ENCODE measurements at regions not wholly inside any gene's neighbourhood (a gene's known extent, or its start where the extent isn't known, plus 50 kb on each side); places are given as distances from the start of the nearest gene placed in this dataset.
"Not testable (repeated sequence)": the region's sequence is repeated elsewhere in the genome, so short reads cannot be mapped to it uniquely, and the experiment has no call there.

DNA sequence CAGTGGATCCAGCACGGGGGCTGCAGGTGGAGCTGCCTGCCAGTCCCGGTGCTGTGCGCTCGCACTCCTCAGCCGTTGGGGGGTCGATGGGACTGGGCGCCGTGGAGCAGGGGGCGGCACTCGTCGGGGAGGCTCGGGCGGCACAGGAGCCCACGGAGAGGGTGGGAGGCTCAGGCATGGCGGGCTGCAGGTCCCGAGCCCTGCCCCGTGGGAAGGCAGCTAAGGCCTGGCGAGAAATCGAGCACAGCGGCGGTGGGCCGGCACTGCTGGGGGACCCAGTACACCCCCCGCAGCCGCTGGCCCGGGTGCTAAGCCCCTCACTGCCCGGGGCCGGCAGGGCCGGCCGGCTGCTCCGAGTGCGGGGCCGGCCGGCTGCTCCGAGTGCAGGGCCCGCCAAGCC is 52.3 kb upstream of the MARK1 start:
- not testable (repeated sequence) for DNase-seq

DNA sequence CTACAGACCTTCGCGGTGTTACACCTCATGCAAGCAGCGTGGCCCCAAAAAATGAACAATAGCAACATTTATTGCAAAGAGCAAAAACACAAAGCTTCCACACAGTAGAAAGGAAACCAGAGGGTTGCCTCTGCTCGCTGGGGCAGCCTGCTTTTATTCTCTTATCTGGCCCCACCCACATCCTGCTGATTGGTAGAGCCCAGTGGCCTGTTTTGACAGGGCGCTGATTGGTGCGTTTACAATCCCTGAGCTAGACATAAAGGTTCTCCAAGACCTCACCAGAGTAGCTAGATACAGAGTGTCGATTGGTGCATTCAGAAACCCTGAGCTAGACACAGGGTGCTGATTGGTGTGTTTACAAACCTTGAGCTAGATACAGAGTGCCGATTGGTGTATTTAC is 52.8 kb upstream of the MARK1 start:
- DNase-seq: not testable (repeated sequence)

DNA sequence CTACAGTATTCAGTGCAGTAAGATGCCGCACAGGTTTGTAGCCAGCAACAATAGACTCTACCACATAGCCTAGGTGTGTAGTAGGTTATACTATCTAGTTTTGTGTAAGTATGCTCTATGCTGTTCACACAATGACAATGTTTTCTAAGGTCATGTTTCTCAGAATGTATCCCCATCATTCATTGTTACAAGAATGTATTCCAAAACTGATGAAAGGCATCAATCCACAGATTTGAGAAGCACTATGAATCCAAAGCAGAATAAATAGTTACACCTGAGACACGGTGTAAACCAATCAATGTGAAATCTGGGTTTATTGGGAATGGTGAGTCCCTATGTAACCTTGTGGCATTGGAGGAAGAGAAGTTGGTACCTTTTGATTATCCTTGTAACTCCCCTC is 54.5 kb upstream of the MARK1 start:
- no peak for DNase-seq

DNA sequence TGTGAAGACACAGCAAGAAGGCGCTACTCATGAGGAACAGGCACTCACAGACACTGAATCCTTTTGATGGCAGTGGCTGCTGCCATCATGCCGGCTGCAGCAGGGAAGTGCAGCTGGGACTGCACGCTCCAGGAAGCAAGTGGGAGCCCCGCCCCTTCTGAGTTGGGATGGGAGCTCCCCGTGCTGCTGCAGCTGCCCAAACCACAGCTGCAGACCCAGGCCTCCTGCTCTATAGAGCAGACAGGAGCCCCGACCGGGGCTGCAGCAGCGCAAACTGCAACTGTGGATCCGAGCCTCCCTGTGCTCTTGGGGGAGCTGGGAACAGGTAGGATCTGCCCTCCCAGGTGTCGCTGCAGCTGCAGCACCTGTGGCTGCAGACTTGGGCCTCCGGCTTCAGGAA is 65.2 kb upstream of the MARK1 start:
- DNase-seq: no peak

DNA sequence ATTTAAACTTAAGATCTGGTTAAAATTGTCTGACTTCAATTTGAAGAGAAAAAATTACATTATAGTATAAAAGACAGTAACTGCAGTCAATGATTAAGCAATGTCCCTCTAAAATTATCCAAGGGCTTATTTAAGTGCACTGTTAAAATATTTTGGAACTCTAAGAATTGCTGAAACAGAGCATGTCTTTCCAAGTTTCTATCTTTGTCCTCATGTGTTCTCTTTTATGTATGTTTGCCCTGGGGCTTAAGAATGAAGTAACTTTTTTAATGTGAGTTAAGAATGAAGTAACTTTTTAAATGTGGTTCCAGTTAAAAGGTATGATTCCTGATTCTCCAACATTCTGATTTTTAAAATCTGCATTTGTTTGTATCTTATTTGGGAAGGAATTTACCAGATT is 69.0 kb upstream of the MARK1 start:
- DNase-seq: no peak

DNA sequence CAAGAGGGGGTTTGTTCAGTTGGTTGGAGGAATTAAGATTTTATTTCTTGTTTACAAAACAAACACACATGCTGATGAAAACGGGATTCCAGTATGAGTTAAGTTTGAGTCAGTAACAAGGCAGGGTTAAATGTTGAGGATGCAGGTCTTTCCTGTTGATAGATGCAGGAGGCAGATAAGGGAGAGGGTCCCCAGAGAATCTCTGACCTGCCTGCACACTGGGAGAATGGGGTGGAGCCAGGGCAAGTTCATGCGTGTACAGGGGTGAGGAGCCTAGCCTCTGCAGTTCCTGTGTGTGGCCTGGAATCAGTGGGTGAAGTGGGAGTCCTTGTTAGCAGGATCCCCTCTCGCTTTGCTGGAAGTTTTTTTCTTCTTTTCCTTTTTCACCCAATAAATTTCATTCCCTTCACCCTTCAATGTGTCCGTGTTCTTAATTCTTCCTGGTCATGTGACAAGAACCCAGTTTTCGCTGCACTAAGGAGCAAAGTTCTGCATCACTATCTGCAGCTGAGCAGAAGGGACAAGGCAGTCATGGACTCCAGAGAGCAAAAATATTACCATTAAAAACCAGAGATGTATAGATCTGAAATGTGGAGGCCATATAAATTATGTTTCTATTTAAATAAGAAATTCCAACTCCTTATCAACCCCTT is 69.9 kb upstream of the MARK1 start:
- DNase-seq: no peak

DNA sequence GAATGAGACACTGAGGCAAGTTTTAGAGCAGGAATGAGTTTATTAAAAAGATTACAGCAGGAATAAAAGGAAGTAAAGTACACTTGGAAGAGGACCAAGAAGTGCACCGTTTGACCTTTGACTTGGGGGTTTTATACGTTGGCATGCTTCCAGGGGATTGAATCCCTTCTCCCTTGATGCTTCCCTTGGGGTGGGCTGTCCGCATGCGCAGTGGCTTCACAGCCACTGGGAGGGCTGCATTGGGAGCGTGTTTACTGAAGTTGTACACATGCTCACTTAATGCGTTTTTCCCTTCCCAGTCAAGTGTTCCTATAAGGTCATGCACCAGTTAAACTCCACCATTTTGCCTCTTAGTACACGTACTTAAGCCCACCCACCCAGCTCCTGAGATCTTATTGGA is 72.4 kb upstream of the MARK1 start:
- no peak for DNase-seq

DNA sequence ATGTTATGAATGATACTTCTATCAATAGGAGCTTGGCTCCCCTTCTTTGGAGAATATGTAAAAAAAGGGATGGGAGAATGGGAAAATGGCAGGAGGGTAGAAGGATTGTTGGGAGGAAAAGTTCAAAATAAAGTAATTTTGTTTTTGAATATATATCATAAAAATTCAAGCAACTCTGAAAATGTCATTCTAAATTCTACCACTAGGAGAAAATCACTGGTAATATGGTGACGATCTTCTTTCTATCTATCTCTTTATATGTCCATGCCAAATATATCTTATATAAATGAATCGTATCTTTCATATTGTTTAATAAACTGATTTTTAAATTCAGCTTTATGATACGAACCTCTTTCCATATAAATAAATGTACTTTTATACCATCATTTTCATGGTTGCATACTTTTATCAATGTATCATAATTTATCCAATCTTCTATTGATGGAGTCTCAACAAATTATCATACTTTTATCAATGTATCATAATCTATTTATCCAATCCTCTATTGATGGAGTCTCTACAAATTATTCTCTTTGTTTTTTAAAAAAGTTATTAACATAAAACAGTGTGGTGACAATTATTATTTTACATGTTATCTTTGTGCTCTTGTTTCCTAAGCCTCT is 73.7 kb upstream of the MARK1 start:
- no peak for DNase-seq

DNA sequence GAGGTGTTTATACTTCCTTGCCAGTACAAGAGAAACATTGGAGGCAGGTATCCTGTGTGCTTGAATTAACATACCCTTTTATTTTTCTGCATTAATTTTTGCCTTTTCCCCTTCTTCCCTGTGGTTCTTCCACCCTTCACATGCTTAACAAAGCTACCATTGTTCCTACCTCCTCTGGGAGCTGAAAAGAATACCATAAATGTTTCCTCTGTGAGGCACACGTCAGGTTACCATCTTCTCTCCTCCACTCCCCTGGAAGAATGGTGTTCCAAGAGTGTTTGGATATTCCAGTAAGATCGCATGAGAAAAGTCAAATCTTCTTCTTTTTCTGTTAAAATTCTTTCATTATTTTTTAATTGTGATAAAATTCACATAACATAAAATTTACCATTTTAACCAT is 74.6 kb upstream of the MARK1 start:
- DNase-seq: no peak

DNA sequence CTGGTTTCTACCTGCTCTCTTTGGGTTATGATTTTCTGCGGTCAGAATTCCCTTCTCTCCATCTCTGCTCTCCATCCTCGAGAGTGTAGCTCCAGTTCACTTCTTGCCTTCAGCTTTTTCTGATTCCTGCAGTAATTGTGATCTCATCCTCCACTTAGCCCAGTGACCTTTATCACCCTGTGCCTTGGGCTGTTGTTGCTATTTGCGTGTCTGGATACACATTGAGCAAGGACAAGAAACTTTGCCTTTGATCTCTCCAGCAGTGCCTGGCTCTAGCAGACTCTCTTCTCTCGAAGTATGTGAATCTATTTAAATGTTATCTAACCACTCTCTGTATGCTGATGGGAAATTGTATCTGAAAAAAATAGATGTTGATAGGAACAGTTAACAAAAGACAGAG is 76.4 kb upstream of the MARK1 start:
- no peak for DNase-seq

DNA sequence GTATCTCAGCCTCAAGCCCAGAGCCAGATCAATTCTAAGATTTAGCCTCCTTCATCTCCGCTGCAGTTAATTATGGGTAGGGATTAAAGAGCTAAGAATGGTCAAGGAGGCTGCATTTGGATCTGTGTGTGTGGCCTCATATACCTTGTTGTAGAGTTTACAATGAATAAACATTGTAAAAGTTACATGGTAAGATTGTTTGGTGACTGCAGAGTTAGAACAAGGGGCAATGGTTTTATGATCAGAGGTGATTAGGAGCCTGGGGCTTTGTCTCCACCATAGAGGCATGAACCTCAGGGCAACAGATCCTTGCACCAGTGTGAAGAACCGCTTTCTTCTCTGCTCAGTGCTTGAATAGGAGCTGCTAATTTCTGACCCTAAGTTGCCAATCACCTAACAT is 77.0 kb upstream of the MARK1 start:
- no peak for DNase-seq

DNA sequence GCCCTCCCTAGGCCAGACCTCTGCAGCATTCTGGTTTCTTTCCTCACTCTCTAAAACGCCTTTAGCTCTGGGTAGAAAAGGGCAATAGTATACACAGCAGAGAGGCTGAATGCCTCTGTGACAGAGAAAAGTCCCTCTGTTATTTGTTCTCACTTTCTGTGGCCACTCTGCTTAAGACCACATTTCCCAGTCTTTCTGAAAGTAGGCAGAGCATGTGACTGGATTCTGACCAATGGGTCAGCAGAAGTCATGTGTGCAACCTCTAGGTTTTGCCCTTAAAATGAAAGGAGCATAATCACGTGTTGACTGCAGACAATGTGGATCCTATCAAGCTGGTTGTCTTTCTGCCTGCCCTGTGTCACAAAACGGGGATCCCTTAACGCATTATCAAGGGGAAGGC is 79.7 kb upstream of the MARK1 start:
- DNase-seq: no peak

DNA sequence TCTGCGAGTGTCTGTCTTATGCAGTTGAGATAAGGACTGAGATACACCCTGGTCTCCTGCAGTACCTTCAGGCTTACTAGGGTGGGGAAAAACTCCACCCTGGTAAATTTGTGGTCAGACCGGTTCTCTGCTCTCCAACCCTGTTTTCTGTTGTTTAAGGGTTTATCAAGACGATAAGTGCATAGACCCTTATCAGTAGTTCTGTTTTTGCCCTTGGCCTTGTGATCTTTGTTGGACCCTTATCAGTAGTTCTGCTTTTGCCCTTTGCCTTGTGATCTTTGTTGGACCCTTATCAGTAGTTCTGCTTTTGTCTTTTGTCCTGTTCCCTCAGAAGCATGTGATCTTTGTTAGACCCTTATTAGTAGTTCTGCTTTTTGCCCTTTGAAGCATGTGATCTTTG is 83.3 kb upstream of the MARK1 start:
- not testable (repeated sequence) for DNase-seq

DNA sequence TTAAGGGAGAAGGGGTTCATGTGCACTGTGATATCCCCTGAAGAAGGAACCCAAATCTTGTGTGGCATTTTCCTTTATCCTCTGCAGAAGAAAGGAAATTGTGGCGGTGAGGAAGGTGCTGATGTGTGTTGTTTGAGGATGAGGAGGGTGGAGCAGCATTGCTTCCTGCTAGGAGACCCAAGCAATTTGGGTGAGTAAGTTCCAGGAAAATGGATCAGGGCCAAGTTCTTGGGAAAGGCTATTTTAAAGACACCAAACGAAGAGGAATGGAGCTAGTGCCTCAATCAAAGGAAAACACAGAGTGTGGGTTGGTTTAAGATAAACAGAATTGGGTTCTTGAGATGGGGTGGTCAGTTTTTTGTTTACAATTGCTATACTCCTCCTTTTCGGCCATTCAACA is 86.7 kb upstream of the MARK1 start:
- no peak for DNase-seq

DNA sequence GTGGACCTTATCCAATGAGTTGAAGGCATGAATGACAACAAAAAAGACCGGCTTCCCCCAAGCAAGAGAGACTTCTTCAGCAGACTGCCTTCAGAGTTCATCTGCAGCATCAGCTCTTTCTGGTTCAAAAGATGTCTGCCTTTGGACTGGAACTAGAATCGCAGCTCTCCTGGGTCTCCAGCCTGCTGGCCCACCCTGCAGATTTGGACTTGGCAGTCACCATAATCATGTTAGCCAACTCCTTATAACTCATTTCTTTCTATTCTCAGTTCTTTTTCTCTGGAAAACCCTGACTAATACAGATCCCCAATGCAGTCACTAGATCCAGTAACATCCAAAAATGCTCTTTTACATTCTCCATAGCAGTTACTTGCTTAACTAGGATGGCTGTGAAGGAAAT is 89.2 kb upstream of the MARK1 start:
- DNase-seq: no peak

DNA sequence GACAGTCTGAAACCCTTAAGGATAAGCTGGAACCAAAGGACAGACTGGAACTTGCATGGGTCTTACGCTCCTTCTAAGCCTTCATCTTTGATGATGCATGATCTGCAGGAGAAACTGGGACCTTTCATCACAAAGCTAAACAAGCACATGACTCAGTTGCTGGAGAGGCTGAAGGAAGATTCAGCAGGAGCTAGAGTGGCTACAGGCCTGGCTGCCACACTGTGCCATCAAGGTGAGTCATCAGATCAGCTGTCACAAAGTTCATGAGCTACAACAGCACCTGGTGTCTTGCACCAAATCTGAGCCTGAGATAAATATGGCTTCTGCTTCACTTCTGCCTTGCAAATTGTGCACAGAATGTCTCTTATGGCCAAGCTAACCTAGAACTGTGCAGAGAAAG is 95.5 kb upstream of the MARK1 start:
- DNase-seq: no peak

DNA sequence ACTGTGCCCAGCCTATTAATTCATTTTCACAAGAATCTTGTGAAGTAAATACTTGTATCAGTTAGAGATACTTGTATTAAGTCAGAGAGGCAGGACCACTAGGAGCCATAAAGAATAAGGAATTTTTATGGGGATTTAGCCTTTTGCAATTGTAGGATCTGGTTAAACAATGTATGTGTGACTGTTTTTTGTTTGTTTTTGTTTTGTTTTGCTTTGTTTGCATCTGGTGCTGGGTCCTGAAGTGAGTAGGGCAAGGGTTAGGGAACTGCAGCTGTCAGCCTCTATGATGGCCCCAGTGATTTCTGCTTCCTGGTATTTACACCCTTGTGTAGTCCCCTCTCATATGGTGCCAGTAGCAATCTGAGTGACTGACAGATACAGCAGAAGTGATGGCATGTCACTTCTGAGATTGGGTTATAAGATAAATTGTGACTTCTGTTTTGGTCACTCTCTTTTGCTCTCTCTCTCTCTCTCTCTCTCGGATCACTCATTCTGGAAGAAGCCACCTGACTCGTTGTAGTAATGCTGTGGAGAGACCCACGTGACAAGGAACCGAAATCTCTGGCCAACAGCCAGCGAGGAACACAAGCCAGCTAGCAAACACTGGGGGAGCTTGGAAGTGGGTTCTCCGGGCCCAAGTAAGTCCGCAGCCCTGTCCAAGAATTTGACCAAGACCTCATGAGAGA is 96.2 kb upstream of the MARK1 start:
- DNase-seq: no peak

DNA sequence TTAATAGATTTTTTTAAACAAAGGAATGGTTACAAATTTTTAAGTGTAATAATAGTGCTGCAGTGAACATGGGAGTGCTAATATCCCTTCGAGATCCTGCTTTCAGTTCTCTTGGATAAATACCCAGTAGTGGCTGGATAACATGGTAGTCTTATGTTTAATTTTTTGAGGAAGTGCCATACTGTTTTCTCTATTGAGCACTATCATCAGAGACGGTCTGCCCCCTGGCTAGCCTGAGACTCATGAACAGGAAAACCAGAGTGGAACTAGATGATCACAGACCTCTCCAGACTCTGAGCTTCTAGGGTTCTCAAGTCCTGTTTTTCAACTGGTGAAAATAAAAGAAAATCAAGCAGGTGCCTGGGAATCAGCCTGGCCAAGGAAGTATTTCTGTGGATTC is 97.3 kb upstream of the MARK1 start:
- DNase-seq: no peak

DNA sequence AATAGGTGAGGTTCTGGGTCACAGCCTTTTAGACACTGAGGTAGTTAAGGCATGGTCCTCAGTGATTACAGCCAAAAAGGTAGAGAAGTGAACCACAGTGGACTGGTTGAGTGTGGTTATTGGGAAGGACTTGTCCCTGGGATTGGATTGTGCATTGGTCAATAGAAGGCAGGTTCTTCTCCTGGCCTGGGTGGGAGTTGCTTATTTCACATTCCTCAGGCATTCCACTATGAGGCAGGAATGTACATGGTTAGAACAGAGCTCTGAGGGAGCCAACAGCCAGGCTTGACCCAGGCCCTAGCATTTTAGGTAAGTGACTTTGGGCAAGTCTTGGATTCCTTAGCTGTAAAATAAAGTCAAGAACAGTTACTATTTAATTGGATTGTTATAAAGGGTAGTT is 97.9 kb upstream of the MARK1 start:
- DNase-seq: peak; percentile 33

DNA sequence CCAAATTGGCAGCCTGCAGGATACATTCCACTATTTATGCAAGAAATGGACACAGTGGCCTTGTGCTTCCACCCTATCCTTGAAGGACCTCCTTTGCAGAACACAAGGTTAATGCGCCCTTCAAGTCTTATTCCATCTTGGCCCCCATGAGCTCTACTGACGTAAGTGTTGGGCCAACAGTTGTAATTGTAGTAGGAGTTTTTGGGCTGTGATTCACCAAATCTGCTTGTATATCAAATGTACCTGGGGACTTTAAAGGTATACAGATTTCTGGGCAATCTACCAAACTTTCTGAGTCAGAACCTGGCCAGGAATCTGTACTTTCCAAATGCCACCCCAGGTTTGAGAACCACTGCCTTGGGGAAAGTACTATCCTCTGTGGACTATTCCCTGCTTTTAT is 100.9 kb upstream of the MARK1 start:
- peak; percentile 36 for DNase-seq

DNA sequence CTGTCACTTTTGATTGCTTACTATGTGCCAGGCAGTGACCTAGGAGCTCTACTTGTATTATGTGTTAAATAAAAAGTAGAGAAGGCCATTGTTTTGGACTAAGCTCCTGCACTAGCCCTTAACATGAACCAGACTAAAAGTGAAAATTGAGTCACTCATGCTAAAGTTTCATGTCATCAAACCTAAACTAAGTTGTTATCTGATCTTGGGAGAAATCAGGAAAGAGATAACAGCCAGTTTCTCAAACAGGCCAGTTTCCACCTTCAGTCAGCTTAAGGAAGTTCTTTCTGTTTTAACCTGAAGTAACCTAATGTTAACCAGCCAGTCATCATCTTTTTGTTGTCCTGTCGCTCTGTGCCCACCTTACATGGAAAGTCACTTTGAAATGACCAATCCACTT is 102.1 kb upstream of the MARK1 start:
- no peak for DNase-seq

DNA sequence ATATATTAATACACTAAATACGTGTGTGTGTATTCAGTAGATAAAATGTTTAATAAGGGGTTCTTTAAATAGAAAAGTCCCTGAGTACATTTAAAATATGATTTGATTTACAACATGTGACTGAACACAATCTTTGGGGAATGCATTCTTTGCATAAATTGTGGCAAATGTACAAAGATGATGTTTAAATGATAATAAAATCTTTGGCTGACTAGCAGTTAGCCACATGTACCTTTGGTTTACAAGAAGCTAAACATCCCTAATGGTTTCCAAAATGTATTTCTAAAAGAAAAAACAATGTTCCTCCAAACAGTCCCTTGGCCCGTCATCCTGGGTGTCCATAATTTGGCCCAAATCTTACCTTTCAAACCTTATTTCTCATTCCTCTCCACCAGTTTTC is 106.4 kb upstream of the MARK1 start:
- DNase-seq: peak; percentile 17

DNA sequence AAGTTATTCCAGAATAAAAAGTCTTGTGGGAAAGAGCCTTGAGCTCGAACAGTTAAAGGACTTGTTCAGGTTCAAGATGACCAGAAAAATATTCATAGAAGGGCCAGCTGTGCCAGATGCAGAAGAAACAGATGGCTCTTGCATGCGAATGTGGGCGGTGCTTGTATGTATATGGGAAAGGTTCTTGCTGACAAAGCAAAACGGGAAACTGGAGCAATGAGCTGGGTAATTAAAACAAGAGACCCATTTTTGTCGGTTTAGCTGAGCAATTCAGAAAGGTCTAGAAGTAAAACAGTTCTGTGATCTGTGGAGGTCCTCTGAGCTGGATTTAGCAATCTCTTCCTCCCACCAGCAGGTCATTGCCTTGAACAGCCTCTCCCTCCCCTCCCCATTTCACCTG is 107.2 kb upstream of the MARK1 start:
- no peak for DNase-seq

DNA sequence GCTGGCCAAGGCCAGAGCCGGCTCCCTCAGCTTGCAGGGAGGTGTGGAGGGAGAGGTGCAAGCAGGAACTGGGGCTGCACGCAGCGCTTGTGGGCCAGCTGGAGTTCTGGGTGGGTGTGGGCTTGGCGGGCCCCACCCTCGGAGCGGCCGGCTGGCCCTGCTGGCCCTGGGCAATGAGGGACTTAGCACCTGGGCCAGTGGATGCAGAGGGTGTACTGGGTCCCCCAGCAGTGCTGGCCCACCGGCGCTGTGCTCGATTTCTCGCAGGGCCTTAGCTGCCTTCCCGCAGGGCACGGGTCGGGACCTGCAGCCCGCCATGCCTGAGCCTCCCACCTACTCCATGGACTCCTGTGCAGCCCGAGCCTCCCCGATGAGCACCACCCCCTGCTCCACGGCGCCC is 115.6 kb upstream of the MARK1 start:
- not testable (repeated sequence) for DNase-seq

DNA sequence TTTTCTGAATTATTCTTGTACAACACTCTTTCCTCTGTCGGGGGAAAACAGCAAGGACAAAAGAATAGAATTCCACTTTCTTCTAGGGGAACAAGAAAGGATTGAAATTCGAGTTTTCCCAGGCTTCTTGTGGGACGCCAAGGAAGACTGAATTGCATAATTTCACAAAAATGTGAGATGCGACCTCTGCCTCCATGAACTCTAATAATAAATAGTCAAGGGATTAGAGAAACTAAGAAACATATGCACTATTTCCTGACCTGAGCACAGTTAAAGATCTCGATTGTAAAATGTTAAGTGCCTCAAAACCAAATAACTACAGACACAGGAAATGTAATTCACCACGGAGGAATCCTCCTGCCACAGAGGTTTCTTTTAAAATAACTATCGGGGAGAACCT is 117.3 kb upstream of the MARK1 start:
- DNase-seq: peak; percentile 72
